CD4-positive, alpha-beta T cell treated with Interleukin-12 subunit alpha and Interleukin-12 subunit beta, for 1 hour (primary cell): ENCODE measurements at regions not wholly inside any gene's neighbourhood (a gene's known extent, or its start where the extent isn't known, plus 50 kb on each side); places are given as distances from the start of the nearest gene placed in this dataset.

Source experiments
- DNase-seq: peaks from one replicate; pipeline ENCODE4 v3.0.0-alpha.2; 2020

DNA sequence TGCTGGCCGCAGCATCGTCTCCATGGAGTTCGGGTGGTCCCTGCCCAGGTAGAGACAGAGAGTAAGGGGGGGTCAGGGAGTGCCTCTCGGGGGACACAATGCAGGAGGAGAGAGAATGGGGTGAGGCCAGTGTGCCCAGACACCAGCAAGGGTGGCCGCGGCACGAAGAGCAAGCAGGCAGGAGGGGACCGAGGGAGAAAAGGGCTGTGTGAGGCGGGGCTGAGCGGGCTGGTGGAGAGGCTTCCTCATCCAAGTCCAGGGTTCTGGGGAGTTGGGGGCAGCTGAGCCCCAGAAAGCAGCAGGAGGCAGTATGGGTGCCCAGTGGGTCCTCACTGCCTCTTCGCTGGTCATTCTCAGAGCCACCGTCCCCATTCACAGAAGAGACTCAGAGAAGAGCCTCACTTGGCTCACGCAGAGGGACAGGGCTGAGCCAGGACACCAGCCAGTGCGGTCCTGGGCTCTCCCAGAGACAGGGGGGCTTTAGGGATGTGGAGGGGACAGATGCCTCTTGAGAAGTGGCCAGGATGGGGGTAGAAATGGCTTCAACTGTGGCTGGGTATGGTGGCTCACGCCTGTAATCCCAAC is 78.9 kb downstream of the MICALL2 start:
- no peak for DNase-seq

DNA sequence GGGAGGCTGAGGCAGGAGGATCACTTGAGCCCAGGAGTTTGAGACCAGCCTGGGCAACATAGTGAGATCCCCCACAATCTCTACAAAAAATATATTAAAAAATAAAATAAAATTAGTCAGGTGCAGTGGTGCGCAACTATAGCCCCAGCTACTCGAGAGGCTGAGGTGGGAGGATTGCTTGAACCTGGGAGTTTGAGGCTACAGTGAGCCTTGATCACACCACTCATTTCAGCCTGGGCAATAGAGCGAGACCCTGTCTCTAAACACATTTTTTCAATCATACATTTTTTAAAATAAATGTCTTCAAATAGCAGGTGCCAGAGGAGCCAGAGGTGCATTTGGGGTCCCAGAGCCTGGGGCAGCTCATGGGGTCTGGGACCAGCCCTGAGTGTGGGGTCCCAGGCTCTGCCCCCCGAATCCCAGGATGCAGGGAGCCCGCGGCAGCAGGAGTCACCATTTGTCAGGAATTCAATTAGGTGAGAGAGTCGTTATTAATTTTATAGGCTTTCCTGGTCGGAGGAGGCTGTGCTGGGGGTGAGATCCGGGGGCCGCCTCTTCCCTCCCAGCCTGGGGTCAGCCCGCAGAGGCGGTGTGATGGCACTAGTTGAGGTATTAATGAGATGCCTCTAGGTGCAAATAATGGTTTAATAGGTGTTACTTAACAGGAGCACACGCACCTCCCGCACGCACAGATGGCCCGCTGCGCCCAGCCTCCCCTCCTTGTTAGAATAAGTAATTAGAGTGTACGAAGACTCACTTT is 78.3 kb downstream of the MICALL2 start:
- DNase-seq = no peak

- no peak for DNase-seq
Measured at GRCh38 chr7:1382553-1383397, 76.5 kb downstream of the MICALL2 start.

DNA sequence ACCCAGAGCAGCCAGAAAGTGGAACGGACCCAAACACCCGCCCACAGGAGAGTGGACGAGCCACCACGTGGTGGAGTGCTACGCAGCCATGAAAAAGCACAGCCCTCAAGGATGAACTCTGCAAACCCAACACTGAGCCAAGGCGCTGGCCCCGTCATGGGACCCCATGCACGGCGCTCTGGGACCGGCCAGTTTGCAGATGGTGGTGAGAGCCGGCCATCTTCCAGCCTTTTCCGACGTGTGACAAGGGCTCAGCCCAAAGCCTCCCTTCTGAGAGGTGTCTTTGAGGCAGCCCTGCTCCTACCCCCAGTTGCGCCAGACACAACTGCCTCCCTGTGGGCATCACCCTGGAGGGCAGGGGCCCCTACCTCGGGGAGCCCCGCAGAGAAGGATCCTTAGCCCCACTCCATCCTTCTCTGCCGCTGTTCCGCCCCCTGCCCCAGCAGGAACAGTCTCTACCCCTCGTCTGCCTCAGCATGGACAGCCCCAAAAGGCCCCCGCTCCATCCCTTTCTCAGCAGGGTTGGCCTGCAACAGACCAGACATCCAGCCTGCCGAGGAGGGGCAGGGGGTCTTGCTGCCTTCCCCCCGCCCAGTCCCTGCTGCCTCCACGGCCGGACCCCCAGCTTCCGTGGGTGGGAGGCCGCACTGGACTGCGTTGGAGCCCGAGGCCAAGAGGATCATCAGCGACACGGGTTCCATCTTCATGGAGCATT is 75.7 kb downstream of the MICALL2 start:
- no peak for DNase-seq

- no peak for DNase-seq
Measured at GRCh38 chr7:1384113-1384415, 75.2 kb downstream of the MICALL2 start.
